CD4-positive, alpha-beta memory T cell (primary cell): ENCODE measurements at regions not wholly inside any gene's neighbourhood (a gene's known extent, or its start where the extent isn't known, plus 50 kb on each side); places are given as distances from the start of the nearest gene placed in this dataset.

ENCODE experiments used
- CTCF ChIA-PET: fragments of 350-600 bp; sonication (Branson Sonifier 250); formaldehyde crosslinking; loops from one replicate; lab custom pipeline; 2021; ENCODE audit warnings: inconsistent platforms; ENCODE audit not compliant: partially characterized antibody; lab: Charles Lee
- POLR2A ChIA-PET: fragments of 350-600 bp; sonication (Branson Sonifier 250); formaldehyde crosslinking; loops from one replicate; lab custom pipeline; 2021; ENCODE audit not compliant: partially characterized antibody; lab: Charles Lee
- DNase-seq, 5 donors: peaks; one replicate each; pipeline versions ENCODE4 v3.0.0 to v3.0.0-alpha.2; 2020 to 2022; ENCODE audit warnings: mixed read lengths in 1 of 5
- H3K27ac ChIP-seq: one replicate; pipeline ENCODE4 v1.7.0; 2013; ENCODE audit warnings: low read depth, low read length
- H3K27me3 ChIP-seq: 2 replicates; pipeline ENCODE4 v1.7.0; 2013; ENCODE audit warnings: mild to moderate bottlenecking, low read length, moderate library complexity; ENCODE audit not compliant: insufficient read depth
- H3K36me3 ChIP-seq: 2 replicates; pipeline ENCODE4 v1.7.0; 2013; ENCODE audit warnings: mild to moderate bottlenecking, low read length, moderate library complexity; ENCODE audit not compliant: insufficient read depth
- H3K4me1 ChIP-seq: 2 replicates; pipeline ENCODE4 v1.7.0; 2013; ENCODE audit warnings: mild to moderate bottlenecking, low read length, moderate library complexity; ENCODE audit not compliant: insufficient read depth
- H3K4me3 ChIP-seq, 2 donors: one replicate each; pipeline ENCODE4 v1.7.0; 2013; ENCODE audit warnings: low read length in 2 of 2, mild to moderate bottlenecking in 1 of 2
- H3K9me3 ChIP-seq, 2 donors: one replicate each; pipeline ENCODE4 v1.7.0; 2013; ENCODE audit warnings: low read length in 2 of 2, control low read depth in 1 of 2; ENCODE audit not compliant: control insufficient read depth in 1 of 2
- H3K27ac Mint-ChIP-seq, 7 donors: one replicate each; pipeline ENCODE4 v1.8.0; 2020 to 2021; ENCODE audit warnings: mixed read lengths in 7 of 7, mild to moderate bottlenecking in 6 of 7, inconsistent platforms in 3 of 7, moderate library complexity in 3 of 7
- H3K27me3 Mint-ChIP-seq, 2 donors: one replicate each; pipeline ENCODE4 v1.8.0; 2020 to 2021; ENCODE audit warnings: mixed read lengths in 2 of 2
- H3K36me3 Mint-ChIP-seq, 2 donors: one replicate each; pipeline ENCODE4 v1.8.0; 2020 to 2021; ENCODE audit warnings: mixed read lengths in 2 of 2, inconsistent platforms in 1 of 2, mild to moderate bottlenecking in 1 of 2
- H3K4me1 Mint-ChIP-seq, 4 donors: one replicate each; pipeline ENCODE4 v1.8.0; 2020 to 2021; ENCODE audit warnings: mixed read lengths in 4 of 4, mild to moderate bottlenecking in 1 of 4
- H3K4me3 Mint-ChIP-seq, 8 donors: one replicate each; pipeline ENCODE4 v1.8.0; 2020 to 2021; ENCODE audit warnings: mixed read lengths in 8 of 8, mild to moderate bottlenecking in 7 of 8, moderate library complexity in 6 of 8, inconsistent platforms in 3 of 8
- H3K9me3 Mint-ChIP-seq, 8 donors: one replicate each; pipeline ENCODE4 v1.8.0; 2020 to 2021; ENCODE audit warnings: mixed read lengths in 8 of 8, mild to moderate bottlenecking in 5 of 8, inconsistent platforms in 3 of 8, moderate library complexity in 1 of 8
- intact Hi-C: fragments of 100-400 bp; cut with micrococcal nuclease; formaldehyde crosslinking; loops from one replicate; pipeline ENCODE4 v1.15.1; 2023

DNA sequence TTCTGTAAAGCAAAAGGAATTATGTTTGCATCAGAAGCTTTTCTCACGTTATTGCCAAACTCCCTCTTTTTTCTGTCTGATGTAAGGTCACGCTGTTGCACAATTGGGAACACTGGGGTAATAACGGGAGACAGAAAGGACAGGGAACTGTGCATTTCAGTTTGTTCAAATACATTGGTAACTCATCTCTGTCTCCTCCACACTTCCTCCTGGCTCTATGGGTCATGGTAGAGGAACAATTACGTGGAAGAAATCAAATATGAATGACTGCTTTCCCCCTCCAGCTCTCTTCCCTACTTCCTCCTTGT is 132.2 kb upstream of the TNFAIP3 start:
- H3K4me3 ChIP-seq = no peak overlapping the region
- POLR2A ChIA-PET = interaction anchor here (1.1 kb wide), 1 partner anchor 18 kb away, joined by 3 read pairs; no protein-coding TSS in a partner anchor
- Mint-ChIP-seq H3K27ac (peak overlapping the region in 1 of 7 donors; percentile 59), H3K36me3 (no peaks in the 10 kb centered on the region), H3K9me3 (no peaks in the 10 kb centered on the region), H3K27me3 (no peaks in the 10 kb centered on the region), H3K4me3 (no peak overlapping the region), H3K4me1 (peaks cover 10 to 14% (median 13%) of the 10 kb centered on the region in 4 donors)
- no peak for DNase-seq
- no peaks in the 10 kb centered on the region for H3K27me3 ChIP-seq
- no peaks in the 10 kb centered on the region for H3K9me3 ChIP-seq
- no peak overlapping the region for H3K27ac ChIP-seq
- peaks cover 16% of the 10 kb centered on the region for H3K4me1 ChIP-seq
- CTCF ChIA-PET = interaction anchor here (1.0 kb wide), 1 partner anchor 65 kb away, joined by 3 read pairs; no protein-coding TSS in a partner anchor
- no peaks in the 10 kb centered on the region for H3K36me3 ChIP-seq
- intact Hi-C loops = loop anchor here (5.0 kb wide), 1 partner anchor 42 kb away; no protein-coding TSS in a partner anchor

DNA sequence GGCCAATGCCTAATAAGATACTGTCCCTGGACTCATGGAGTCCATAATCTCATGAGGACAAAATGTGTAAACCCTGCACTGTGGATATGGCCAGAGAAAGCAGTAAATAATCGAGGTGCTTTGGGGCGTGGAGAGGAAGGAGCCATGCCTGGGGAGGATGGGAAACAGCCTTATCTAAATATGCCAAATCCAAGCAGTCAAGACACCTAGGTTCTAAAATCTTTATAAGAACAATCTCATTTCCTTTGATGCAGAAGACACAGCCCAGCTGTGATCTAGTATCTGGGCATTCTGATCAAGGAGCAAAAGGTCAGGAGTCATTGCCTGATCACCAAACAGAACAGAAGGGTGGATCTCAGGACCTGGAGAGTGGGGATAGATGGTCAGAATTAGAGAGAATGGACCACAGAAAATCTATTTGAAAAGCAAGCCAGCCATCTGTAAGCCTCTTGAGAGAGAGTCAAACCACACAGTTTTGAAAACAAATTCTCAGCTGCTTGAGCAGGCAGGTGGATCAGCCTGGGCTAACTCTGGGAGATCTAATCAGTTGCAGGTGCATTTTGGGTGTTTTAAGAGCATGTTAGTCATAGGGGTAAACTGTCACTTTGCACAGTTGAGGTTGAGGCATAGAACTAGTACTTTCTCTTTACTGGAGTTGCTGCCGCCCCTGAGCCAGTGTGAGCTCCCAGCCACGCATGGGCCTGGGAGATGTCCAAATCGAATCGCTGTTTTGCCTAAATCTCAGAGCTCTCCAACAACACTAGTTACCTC is 130.8 kb upstream of the TNFAIP3 start:
- Histone ChIP-seq H3K4me3 (no peak overlapping the region), H3K9me3 (no peaks in the 10 kb centered on the region), H3K4me1 (peaks cover 16% of the 10 kb centered on the region), H3K27ac (peak overlapping the region; percentile 18), H3K27me3 (no peaks in the 10 kb centered on the region), H3K36me3 (no peaks in the 10 kb centered on the region)
- ChIA-PET POLR2A (interaction anchor here (0.8 to 1.7 kb wide), 9 partner anchors 12 to 210 kb away, joined by 3 to 12 read pairs (median 3); no protein-coding TSS in a partner anchor), CTCF (interaction anchor here (0.6 to 1.2 kb wide), 3 partner anchors 17 to 208 kb away, joined by 3 to 4 read pairs (median 3); no protein-coding TSS in a partner anchor)
- Mint-ChIP-seq H3K9me3 (no peaks in the 10 kb centered on the region), H3K4me3 (peak overlapping the region in 6 of 8 donors; percentile 10 to 61 (median 48)), H3K4me1 (peaks cover 10 to 14% (median 13%) of the 10 kb centered on the region in 4 donors), H3K27me3 (no peaks in the 10 kb centered on the region), H3K36me3 (no peaks in the 10 kb centered on the region), H3K27ac (peak overlapping the region; percentile 58 to 97 (median 91))
- DNase-seq = peak; percentile 45 to 71 (median 51)
- intact Hi-C loops = loop anchor here (1.0 to 5.0 kb wide), 3 partner anchors 20 to 41 kb away; no protein-coding TSS in a partner anchor

DNA sequence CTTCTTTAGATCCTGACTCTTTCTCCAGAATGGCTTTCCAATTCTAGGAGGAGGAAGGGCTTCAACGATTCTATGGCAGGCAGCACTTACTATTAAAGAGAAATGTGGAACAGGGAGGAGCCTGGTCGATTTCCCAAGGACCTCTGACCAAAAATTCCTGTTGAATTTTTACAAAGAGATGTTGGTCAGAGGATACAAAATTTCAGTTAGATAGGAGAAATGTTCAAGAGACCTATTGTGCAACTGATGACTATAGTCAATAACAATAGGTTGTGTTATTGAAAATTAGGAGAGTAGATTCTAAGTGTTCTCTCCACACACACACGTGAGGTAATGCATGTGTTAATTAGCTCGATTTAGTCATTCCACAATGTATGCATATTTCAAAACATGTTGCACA is 130.1 kb upstream of the TNFAIP3 start:
- Mint-ChIP-seq H3K4me1 (peaks cover 10 to 14% (median 13%) of the 10 kb centered on the region in 4 donors), H3K9me3 (no peaks in the 10 kb centered on the region), H3K36me3 (no peaks in the 10 kb centered on the region), H3K27me3 (no peaks in the 10 kb centered on the region), H3K4me3 (peak overlapping the region in 2 of 8 donors; percentile 39 to 55), H3K27ac (peak overlapping the region; percentile 58 to 97 (median 91))
- no peak for DNase-seq
- no peak overlapping the region for H3K4me3 ChIP-seq
- peaks cover 16% of the 10 kb centered on the region for H3K4me1 ChIP-seq
- ChIA-PET POLR2A (interaction anchor here (0.8 to 1.7 kb wide), 9 partner anchors 12 to 210 kb away, joined by 3 to 12 read pairs (median 3); no protein-coding TSS in a partner anchor), CTCF (interaction anchor here (0.6 to 1.2 kb wide), 3 partner anchors 18 to 208 kb away, joined by 3 to 4 read pairs (median 3); no protein-coding TSS in a partner anchor)
- no peaks in the 10 kb centered on the region for H3K27me3 ChIP-seq
- intact Hi-C loops = loop anchor here (1.0 to 5.0 kb wide), 3 partner anchors 21 to 40 kb away; no protein-coding TSS in a partner anchor
- H3K9me3 ChIP-seq = no peaks in the 10 kb centered on the region
- no peaks in the 10 kb centered on the region for H3K36me3 ChIP-seq
- H3K27ac ChIP-seq = peak overlapping the region; percentile 18

DNA sequence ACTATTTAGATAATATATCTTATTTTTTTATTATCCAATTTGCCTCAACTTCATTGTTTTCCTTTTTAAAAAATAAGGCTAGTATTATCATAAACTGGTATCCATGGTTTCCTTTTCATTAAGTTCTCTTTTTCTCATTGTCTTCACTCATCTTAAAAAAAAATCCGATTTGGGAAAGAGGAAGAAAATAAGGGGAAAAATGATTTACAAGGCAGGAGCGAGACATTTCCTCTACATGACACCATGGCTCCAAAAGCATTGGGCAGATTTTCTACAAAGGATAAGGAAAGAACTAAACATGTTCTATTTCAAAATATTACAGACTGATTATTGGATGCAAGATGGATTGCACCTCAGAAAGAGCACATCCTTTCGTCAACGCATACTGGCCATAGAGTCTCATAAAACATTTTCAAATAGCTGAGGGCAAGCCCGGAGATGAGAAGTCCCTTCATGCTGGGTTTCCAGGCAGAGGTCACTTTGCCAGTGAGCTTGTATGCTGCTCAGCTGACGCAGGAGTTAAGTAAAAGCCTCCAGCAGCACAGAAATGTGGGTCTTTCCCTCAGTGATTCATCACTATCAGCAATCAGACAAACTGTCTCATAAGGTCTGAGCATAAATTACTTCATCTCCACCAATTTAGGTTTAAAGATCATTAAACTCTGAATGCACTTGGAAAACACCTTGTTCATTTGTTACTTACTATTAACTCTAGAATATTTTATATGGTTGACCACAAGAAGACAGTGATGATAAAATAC is 129.0 kb upstream of the TNFAIP3 start:
- Histone ChIP-seq H3K36me3 (no peaks in the 10 kb centered on the region), H3K27me3 (no peaks in the 10 kb centered on the region), H3K27ac (no peak overlapping the region), H3K4me3 (no peak overlapping the region), H3K9me3 (no peaks in the 10 kb centered on the region), H3K4me1 (peaks cover 16% of the 10 kb centered on the region)
- Mint-ChIP-seq H3K4me1 (peaks cover 11 to 14% (median 13%) of the 10 kb centered on the region in 4 donors), H3K27ac (peak overlapping the region in 3 of 7 donors; percentile 24 to 37 (median 35)), H3K27me3 (peaks cover 0 to under 1% of the 10 kb centered on the region in 2 donors), H3K9me3 (no peaks in the 10 kb centered on the region), H3K36me3 (no peaks in the 10 kb centered on the region), H3K4me3 (no peak overlapping the region)
- CTCF ChIA-PET = no interaction called here
- intact Hi-C loops = loop anchor here (5.0 kb wide), 1 partner anchor 39 kb away; no protein-coding TSS in a partner anchor
- POLR2A ChIA-PET = no interaction called here
- peak in 1 of 5 donors; percentile 43 for DNase-seq

DNA sequence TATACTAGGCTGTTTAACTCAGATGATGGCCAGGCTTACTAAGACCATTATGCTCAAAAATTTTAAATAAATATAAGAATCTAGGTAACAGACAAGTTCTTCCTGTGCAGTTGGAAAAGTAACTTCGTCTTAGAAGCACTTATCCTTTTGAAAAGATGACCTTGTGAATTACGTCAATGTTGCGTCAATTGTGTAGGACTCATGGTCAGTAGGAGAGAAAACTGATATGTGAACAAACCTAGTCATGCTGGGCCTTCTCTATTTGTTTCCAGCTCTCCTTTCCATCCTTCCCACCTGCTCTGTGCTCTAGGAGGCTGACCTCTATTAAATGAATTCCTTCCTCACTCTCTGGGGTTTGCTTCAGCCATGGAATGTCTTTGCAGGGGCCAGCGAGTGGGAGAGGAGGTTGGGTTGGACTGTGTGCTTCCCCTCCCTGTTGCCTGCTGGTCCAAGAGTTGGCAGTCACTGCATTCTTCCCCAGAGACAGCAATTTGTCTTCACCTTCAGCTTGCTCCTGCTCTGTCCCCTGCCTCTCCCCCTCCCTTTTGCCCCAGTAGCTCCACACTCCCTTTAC is 128.0 kb upstream of the TNFAIP3 start:
- no peaks in the 10 kb centered on the region for H3K27me3 ChIP-seq
- H3K4me1 ChIP-seq = peaks cover 16% of the 10 kb centered on the region
- no peaks in the 10 kb centered on the region for H3K36me3 ChIP-seq
- ChIA-PET POLR2A (no interaction called here), CTCF (no interaction called here)
- H3K27ac Mint-ChIP-seq = no peak overlapping the region
- H3K9me3 ChIP-seq = no peaks in the 10 kb centered on the region
- peaks cover 12 to 15% (median 14%) of the 10 kb centered on the region in 4 donors for H3K4me1 Mint-ChIP-seq
- no peak overlapping the region for H3K27ac ChIP-seq
- no peak overlapping the region for H3K4me3 ChIP-seq
- intact Hi-C loops = loop anchor here (5.0 kb wide), 1 partner anchor 38 kb away; no protein-coding TSS in a partner anchor
- H3K36me3 Mint-ChIP-seq = no peaks in the 10 kb centered on the region
- no peak overlapping the region for H3K4me3 Mint-ChIP-seq
- H3K9me3 Mint-ChIP-seq = no peaks in the 10 kb centered on the region
- DNase-seq = no peak
- peaks cover 0 to 1% of the 10 kb centered on the region in 2 donors for H3K27me3 Mint-ChIP-seq

DNA sequence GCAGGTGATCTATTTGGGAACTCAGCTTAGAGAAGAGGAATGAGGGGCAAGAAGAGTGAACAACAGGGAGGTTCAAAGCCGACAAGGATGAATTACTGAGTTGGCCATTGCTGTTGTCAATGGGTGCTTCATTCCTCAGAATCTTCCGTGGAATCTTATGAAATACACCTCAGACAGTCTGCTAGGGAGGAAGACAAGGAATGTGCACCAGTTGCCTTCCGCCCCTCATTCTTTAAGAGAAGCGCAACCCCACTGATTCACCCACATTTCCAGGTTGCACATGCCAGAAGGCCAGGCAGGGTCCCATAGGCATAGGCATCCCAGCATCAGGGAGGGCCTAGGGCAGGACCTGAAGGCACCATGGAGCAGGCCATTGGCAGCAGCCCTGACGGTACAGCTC is 127.5 kb upstream of the TNFAIP3 start:
- Histone ChIP-seq H3K4me3 (no peak overlapping the region), H3K9me3 (no peaks in the 10 kb centered on the region), H3K27me3 (no peaks in the 10 kb centered on the region), H3K4me1 (peaks cover 16% of the 10 kb centered on the region), H3K27ac (no peak overlapping the region), H3K36me3 (no peaks in the 10 kb centered on the region)
- ChIA-PET POLR2A (no interaction called here), CTCF (no interaction called here)
- Mint-ChIP-seq H3K4me3 (no peak overlapping the region), H3K9me3 (no peaks in the 10 kb centered on the region), H3K36me3 (no peaks in the 10 kb centered on the region), H3K27me3 (peaks cover 0 to 1% of the 10 kb centered on the region in 2 donors), H3K27ac (no peak overlapping the region), H3K4me1 (peaks cover 12 to 17% (median 14%) of the 10 kb centered on the region in 4 donors)
- DNase-seq = peak in 1 of 5 donors; percentile 27
- intact Hi-C loops = loop anchor here (5.0 kb wide), 1 partner anchor 38 kb away; no protein-coding TSS in a partner anchor
